K562 (cell line): ENCODE measurements at regions not wholly inside any gene's neighbourhood (a gene's known extent, or its start where the extent isn't known, plus 50 kb on each side); places are given as distances from the start of the nearest gene placed in this dataset.

Experiments
- ARID4B ChIP-seq: sonication (generic); formaldehyde crosslinking; IDR thresholded peaks from 2 replicates; pipeline ENCODE4 v1.8.0; 2022; ENCODE audit warnings: mild to moderate bottlenecking, missing genetic modification reagents
- BCL6 ChIP-seq: fragments of 250-450 bp; sonication (Bioruptor Pico); IDR thresholded peaks from 2 replicates; pipeline ENCODE4 v1.4.0; 2020
- NFIX ChIP-seq: fragments of 250-450 bp; sonication (Bioruptor Pico); IDR thresholded peaks from 2 replicates; pipeline ENCODE4 v1.4.0; 2020; ENCODE audit warnings: low read depth, mild to moderate bottlenecking, moderate library complexity
- RAD21 ChIP-seq, 2 experiments: fragments of 250-450 bp in 1 of 2; fragments of 450-650 bp in 1 of 2; sonication (Bioruptor Pico) in 1 of 2; formaldehyde crosslinking in 1 of 2; IDR thresholded peaks in 1 of 2; conservative IDR thresholded peaks in 1 of 2; 2 replicates each; pipeline versions ENCODE4 v1.4.0 to v1.8.0; 2020 to 2022; ENCODE audit warnings: mild to moderate bottlenecking in 2 of 2, moderate library complexity in 1 of 2
- RNF2 ChIP-seq: sonication (generic); IDR thresholded peaks from 2 replicates; pipeline ENCODE4 v1.6.1; 2016
- SMC3 ChIP-seq: conservative IDR thresholded peaks from 2 replicates; pipeline ENCODE4 v1.6.1; 2011; ENCODE audit warnings: low read depth, low read length, improper control_type of control experiment; ENCODE audit not compliant: insufficient read depth
- SRSF7 ChIP-seq: fragments of 200-400 bp; formaldehyde crosslinking; optimal IDR thresholded peaks from 2 replicates; pipeline ENCODE3; 2017; ENCODE audit warnings: mild to moderate bottlenecking, low read depth, low read length
- TF ChIP-seq, protein P1 (sequence below), 3 experiments: IDR thresholded peaks in 2 of 3; conservative IDR thresholded peaks in 1 of 3; 2 replicates each; pipeline ENCODE4 v1.5.1; 2011 to 2012; ENCODE audit warnings: low read length in 3 of 3, mild to moderate bottlenecking in 3 of 3, control low read depth in 2 of 3, improper control_type of control experiment in 1 of 3, inconsistent platforms in 1 of 3, low read depth in 1 of 3, mixed read lengths in 1 of 3, moderate library complexity in 1 of 3; ENCODE audit not compliant: insufficient read depth in 2 of 3

DNA sequence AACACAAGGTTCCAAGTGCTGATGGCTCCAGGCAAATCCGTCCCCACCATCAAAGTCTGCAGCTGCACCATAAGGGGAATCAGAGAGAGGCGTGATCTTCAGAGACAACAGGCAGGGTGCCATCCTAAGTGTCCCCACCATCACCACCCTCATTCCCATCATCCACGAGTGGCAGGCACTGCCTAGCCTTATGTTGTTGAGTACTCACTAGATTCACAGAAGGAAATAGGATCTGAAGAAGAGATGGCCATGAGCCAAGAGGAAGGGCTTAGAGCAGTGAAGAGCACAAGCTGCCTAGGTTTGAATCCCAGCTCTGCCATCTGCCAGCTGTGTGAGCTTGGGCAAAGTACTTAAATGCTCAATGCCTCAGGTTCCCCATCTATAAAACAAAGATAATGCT lies 207.3 kb upstream of the CSF3R start:
- no peak for TF ChIP-seq SMC3
- no peak for TF ChIP-seq RNF2
- TF ChIP-seq BCL6: no peak
- TF ChIP-seq ARID4B (CRISPR knock-in tag): no peak
- TF ChIP-seq NFIX: no peak
- TF ChIP-seq RAD21 (CRISPR knock-in tag; conservative IDR thresholded peaks at IDR 0.05 in 1 of 2, IDR thresholded peaks at IDR 0.05 in 1 of 2): no peak
- TF ChIP-seq, protein P1, sequence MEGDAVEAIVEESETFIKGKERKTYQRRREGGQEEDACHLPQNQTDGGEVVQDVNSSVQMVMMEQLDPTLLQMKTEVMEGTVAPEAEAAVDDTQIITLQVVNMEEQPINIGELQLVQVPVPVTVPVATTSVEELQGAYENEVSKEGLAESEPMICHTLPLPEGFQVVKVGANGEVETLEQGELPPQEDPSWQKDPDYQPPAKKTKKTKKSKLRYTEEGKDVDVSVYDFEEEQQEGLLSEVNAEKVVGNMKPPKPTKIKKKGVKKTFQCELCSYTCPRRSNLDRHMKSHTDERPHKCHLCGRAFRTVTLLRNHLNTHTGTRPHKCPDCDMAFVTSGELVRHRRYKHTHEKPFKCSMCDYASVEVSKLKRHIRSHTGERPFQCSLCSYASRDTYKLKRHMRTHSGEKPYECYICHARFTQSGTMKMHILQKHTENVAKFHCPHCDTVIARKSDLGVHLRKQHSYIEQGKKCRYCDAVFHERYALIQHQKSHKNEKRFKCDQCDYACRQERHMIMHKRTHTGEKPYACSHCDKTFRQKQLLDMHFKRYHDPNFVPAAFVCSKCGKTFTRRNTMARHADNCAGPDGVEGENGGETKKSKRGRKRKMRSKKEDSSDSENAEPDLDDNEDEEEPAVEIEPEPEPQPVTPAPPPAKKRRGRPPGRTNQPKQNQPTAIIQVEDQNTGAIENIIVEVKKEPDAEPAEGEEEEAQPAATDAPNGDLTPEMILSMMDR (IDR thresholded peaks at IDR 0.05 in 2 of 3, conservative IDR thresholded peaks at IDR 0.05 in 1 of 3; ENCODE audit: insufficient read depth in 2 of 3, low read depth in 1 of 3, low read length in 3 of 3): no peak
- TF ChIP-seq SRSF7: no peak
